ENCODE measurements at regions not wholly inside any gene's neighbourhood (a gene's known extent, or its start where the extent isn't known, plus 50 kb on each side); places are given as distances from the start of the nearest gene placed in this dataset.
"Not testable (repeated sequence)": the region's sequence is repeated elsewhere in the genome, so short reads cannot be mapped to it uniquely, and the experiment has no call there.

- peak in 6 of 8 experiments; percentile 55 to 91 (median 86) for ATAC-seq (replicated peaks in 6 of 8)
Measured at GRCh38 chr16:59859676-59860402, 1125.7 kb upstream of the GOT2 start.

DNA sequence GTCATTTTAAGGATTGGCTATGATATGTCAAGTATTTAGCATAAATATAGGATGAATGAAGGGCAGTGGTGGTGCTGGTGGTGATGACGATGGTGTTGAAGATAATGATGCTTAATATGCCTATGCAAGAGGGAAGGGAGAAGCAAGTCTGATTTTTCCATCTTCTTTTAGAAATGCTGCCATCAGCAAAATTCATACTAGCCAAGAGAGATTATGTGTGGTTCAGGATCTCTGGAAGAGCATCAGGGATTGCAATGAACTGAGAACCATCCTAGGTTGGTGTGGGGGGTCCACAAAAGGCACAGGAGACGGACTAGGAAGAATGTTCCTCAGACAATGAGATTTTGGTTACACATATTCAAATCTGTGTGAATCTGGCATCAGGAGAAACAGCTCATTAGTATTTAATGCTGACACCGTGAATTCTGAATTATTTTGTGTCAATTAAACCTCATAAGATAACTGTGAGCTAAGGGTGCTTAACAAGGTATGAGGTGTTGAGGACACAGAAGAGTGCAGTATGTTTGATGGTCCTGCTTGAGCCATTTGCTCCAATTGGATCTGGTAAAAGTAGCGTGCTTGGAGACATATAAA lies 1120.8 kb upstream of the GOT2 start:
- Histone ChIP-seq H3K4me1 (replicated peaks in 1 of 2) (peaks cover 0 to 4% of the 10 kb centered on the region in 2 donors), H3K4me3 (no peak overlapping the region), H3K27ac (no peak overlapping the region)
- WGBS, 10 experiments = 6 to 100% (median 92%) methylated on average over 1 to 3 of the region's 4 CpGs; no CpG with 5 or more reads in 2 of the 10 experiments
- no peak for ATAC-seq (replicated peaks in 6 of 8)
- in situ Hi-C loops (cut with MboI; ENCODE audit: low pct_unique_long_range_greater_than_20kb in 2 of 9, low sequenced_read_pairs in 9 of 9, unreplicated experiment in 9 of 9) = no loop called here

More at GRCh38 chr16:59859676-59860402, 1125.7 kb upstream of the GOT2 start:
- Histone ChIP-seq H3K27ac (no peak overlapping the region), H3K4me1 (replicated peaks in 1 of 2) (peaks cover 2 to 7% of the 10 kb centered on the region in 2 donors), H3K4me3 (no peak overlapping the region)
- in situ Hi-C loops (cut with MboI; ENCODE audit: low pct_unique_long_range_greater_than_20kb in 2 of 9, low sequenced_read_pairs in 9 of 9, unreplicated experiment in 9 of 9) = no loop called here
- whole genome bisulfite sequencing, 10 experiments = 0 to 89% (median 65%) methylated on average over 1 to 3 of the region's 3 CpGs

- 17 to 95% (median 86%) methylated on average over 1 to 3 of the region's 4 CpGs; no CpG with 5 or more reads in 3 of the 10 experiments for WGBS, 10 experiments
- no peak overlapping the region for H3K4me3 ChIP-seq
- ATAC-seq (replicated peaks in 6 of 8) = no peak
- H3K4me1 ChIP-seq (replicated peaks in 1 of 2) = no peaks in the 10 kb centered on the region
- in situ Hi-C loops (cut with MboI; ENCODE audit: low pct_unique_long_range_greater_than_20kb in 2 of 9, low sequenced_read_pairs in 9 of 9, unreplicated experiment in 9 of 9) = no loop called here
- H3K27ac ChIP-seq = no peak overlapping the region
Measured at GRCh38 chr16:59849716-59850115, 1115.6 kb upstream of the GOT2 start.

DNA sequence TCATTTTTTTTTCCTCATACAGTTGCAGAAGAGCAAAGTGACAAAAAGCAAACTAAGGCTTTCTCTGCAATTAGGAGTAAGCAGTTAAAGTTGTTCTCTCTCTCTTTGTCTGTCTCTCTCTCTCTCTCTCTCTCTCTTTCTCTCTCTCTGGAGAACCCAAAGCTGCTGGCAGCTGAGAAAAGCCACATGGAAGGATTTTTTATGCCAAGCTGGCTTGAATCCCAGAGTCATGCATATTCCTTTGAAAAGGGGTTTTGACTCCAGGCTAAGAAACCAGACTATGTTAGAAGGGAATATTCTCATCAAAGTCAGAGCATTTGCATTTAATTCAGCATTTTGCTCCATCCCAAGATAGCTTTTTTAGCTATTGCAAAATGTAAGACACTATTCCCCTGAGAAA lies 1114.2 kb upstream of the GOT2 start:
- Histone ChIP-seq H3K4me3 (no peak overlapping the region), H3K4me1 (replicated peaks in 1 of 2) (no peaks in the 10 kb centered on the region), H3K27ac (no peak overlapping the region)
- in situ Hi-C loops (cut with MboI; ENCODE audit: low pct_unique_long_range_greater_than_20kb in 2 of 9, low sequenced_read_pairs in 9 of 9, unreplicated experiment in 9 of 9) = no loop called here
- peak in 3 of 8 experiments; percentile 20 to 97 (median 82) for ATAC-seq (replicated peaks in 6 of 8)

GRCh38 chr16:59840169-59840568 lies 1106.1 kb upstream of the GOT2 start:
- Histone ChIP-seq H3K27ac (no peak overlapping the region), H3K4me3 (no peak overlapping the region), H3K4me1 (replicated peaks in 1 of 2) (peaks cover 0 to 2% of the 10 kb centered on the region in 2 donors)
- ATAC-seq (replicated peaks in 6 of 8) = peak in 7 of 8 experiments; percentile 10 to 95 (median 85)
- in situ Hi-C loops (cut with MboI; ENCODE audit: low pct_unique_long_range_greater_than_20kb in 2 of 9, low sequenced_read_pairs in 9 of 9, unreplicated experiment in 9 of 9) = no loop called here
- 25 to 100% (median 62%) methylated on average over 1 to 3 of the region's 3 CpGs; no CpG with 5 or more reads in 2 of the 10 experiments for WGBS, 10 experiments

GRCh38 chr16:59826767-59827166 lies 1092.7 kb upstream of the GOT2 start:
- no peak for ATAC-seq (replicated peaks in 6 of 8)
- in situ Hi-C loops (cut with MboI; ENCODE audit: low pct_unique_long_range_greater_than_20kb in 2 of 9, low sequenced_read_pairs in 9 of 9, unreplicated experiment in 9 of 9) = no loop called here
- H3K27ac ChIP-seq = no peak overlapping the region
- no peak overlapping the region for H3K4me3 ChIP-seq
- H3K4me1 ChIP-seq (replicated peaks in 1 of 2) = no peaks in the 10 kb centered on the region
- 0 to 100% (median 88%) methylated on average over 1 of the region's 1 CpG; no CpG with 5 or more reads in 2 of the 10 experiments for WGBS, 10 experiments

DNA sequence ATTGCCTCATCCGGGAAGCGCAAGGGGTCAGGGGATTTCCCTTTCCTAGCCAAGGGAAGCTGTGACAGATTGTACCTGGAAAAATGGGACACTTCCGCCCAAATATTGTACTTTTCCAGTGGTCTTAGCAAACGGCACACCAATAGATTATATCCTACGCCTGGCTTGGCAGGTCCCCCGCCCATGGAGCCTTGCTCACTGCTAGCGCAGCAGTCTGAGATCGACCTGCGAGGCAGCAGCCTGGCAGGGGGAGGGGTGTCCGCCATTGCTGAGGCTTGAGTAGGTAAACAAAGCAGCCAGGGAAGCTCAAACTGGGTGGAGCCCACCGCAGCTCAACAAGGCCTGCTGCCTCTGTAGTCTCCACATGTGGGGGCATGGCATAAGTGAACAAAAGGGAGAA lies 1075.4 kb upstream of the GOT2 start:
- H3K4me3 ChIP-seq; ATAC-seq (replicated peaks in 6 of 8); H3K4me1 ChIP-seq (replicated peaks in 1 of 2); H3K27ac ChIP-seq; in situ Hi-C loops (cut with MboI; ENCODE audit: low pct_unique_long_range_greater_than_20kb in 2 of 9, low sequenced_read_pairs in 9 of 9, unreplicated experiment in 9 of 9): not testable (repeated sequence)
- WGBS, 10 experiments = 29 to 91% (median 87%) methylated on average over 6 to 9 of the region's 11 CpGs; no CpG with 5 or more reads in 7 of the 10 experiments

GRCh38 chr16:59783191-59783590 lies 1049.1 kb upstream of the GOT2 start:
- no peak overlapping the region for H3K4me3 ChIP-seq
- no peak overlapping the region for H3K27ac ChIP-seq
- in situ Hi-C loops (cut with MboI; ENCODE audit: low pct_unique_long_range_greater_than_20kb in 2 of 9, low sequenced_read_pairs in 9 of 9, unreplicated experiment in 9 of 9) = no loop called here
- H3K4me1 ChIP-seq (replicated peaks in 1 of 2) = peaks cover 0 to 5% of the 10 kb centered on the region in 2 donors
- 0 to 100% (median 63%) methylated on average over 1 of the region's 1 CpG; no CpG with 5 or more reads in 4 of the 10 experiments for WGBS, 10 experiments
- no peak for ATAC-seq (replicated peaks in 6 of 8)

- ATAC-seq (replicated peaks in 6 of 8) = no peak
- no peak overlapping the region for H3K4me3 ChIP-seq
- no peak overlapping the region for H3K27ac ChIP-seq
- in situ Hi-C loops (cut with MboI; ENCODE audit: low pct_unique_long_range_greater_than_20kb in 2 of 9, low sequenced_read_pairs in 9 of 9, unreplicated experiment in 9 of 9) = no loop called here
- no peaks in the 10 kb centered on the region for H3K4me1 ChIP-seq (replicated peaks in 1 of 2)
Measured at GRCh38 chr16:59773330-59773729, 1039.2 kb upstream of the GOT2 start.

DNA sequence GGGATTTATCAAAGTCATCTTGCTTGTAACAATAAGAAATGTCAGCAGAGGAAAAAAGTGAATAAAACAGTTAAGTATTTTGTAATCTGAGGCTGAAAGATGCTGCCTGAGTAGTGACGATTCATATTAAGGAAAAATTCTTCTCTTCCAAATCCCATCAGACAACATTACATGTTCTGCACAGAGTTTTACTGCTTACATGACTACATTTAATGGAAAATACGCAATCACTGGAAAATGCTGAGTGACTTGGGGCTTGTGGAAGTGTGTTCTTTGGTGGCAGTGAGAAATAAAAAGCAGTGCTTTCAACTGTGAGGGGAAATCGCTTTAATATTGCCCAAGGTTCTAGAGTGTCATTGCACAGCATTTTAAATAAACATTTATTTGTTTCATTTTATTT lies 1025.2 kb upstream of the GOT2 start:
- in situ Hi-C loops (cut with MboI; ENCODE audit: low pct_unique_long_range_greater_than_20kb in 2 of 9, low sequenced_read_pairs in 9 of 9, unreplicated experiment in 9 of 9) = no loop called here
- no peaks in the 10 kb centered on the region for H3K4me1 ChIP-seq (replicated peaks in 1 of 2)
- no peak overlapping the region for H3K27ac ChIP-seq
- no peak overlapping the region for H3K4me3 ChIP-seq
- no peak for ATAC-seq (replicated peaks in 6 of 8)
- 10 to 100% (median 83%) methylated on average over 1 to 3 of the region's 3 CpGs for WGBS, 10 experiments

DNA sequence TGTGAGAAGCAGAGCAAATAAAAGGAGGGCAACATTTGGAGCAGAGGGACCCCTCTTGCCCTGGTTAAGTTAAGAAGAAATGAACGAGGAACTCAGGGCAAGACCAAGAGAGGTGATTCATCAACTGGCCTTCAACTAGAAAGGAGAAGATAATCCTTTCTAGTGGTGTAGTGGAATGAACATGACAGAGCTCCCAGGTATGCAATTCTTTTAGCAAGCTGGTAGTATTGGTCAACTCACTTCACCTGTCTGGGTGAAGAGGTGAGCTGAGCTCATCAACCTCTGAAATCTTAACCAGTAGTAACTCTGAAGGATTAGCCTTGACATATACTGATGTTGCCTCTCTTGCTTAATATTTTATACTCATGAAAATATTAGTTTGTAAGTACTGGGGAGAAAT lies 1024.7 kb upstream of the GOT2 start:
- ATAC-seq (replicated peaks in 6 of 8) = no peak
- no peak overlapping the region for H3K4me3 ChIP-seq
- no peak overlapping the region for H3K27ac ChIP-seq
- H3K4me1 ChIP-seq (replicated peaks in 1 of 2) = no peaks in the 10 kb centered on the region
- in situ Hi-C loops (cut with MboI; ENCODE audit: low pct_unique_long_range_greater_than_20kb in 2 of 9, low sequenced_read_pairs in 9 of 9, unreplicated experiment in 9 of 9) = no loop called here
- 0 to 100% (median 43%) methylated on average over 1 of the region's 1 CpG; no CpG with 5 or more reads in 3 of the 10 experiments for WGBS, 10 experiments

- Histone ChIP-seq H3K4me1 (replicated peaks in 1 of 2) (no peaks in the 10 kb centered on the region), H3K4me3 (no peak overlapping the region), H3K27ac (no peak overlapping the region)
- 33 to 100% (median 89%) methylated on average over 3 to 13 of the region's 19 CpGs; no CpG with 5 or more reads in 4 of the 10 experiments for WGBS, 10 experiments
- in situ Hi-C loops (cut with MboI; ENCODE audit: low pct_unique_long_range_greater_than_20kb in 2 of 9, low sequenced_read_pairs in 9 of 9, unreplicated experiment in 9 of 9) = no loop called here
- no peak for ATAC-seq (replicated peaks in 6 of 8)
Measured at GRCh38 chr16:59754854-59755253, 1020.7 kb upstream of the GOT2 start.

DNA sequence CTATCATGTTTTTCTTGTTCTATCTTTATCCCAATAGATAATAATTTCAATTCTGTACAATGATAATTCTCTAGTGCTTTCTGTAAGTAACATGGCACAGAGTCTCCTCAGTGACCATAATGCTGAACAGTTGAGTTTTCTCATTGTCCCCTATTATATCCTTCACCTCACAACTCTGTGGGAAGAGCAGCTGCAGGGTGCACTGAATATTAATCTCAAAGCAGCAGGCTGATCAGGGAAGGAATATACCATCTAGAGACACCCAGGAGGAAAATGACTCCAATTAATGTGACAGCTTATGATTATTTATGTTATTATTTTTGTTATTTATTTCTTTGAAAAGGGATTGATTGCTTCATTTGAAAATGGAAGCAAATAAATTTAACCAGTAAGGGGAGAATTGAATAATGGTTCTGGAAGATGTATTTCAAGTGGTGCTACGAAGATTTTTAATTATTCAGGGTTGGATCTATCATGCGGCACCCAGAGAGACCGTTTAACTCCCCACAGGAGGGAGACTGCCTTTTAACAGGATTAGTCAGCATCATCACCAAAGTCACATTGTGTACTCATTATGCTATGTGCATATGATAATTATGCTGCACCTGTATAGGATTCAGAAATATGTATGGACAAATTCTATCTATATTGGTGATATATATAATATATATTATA lies 1015.7 kb upstream of the GOT2 start:
- peak in 5 of 8 experiments; percentile 61 to 88 (median 72) for ATAC-seq (replicated peaks in 6 of 8)
- Histone ChIP-seq H3K27ac (no peak overlapping the region), H3K4me1 (replicated peaks in 1 of 2) (peaks cover 0 to 4% of the 10 kb centered on the region in 2 donors), H3K4me3 (no peak overlapping the region)
- 29 to 76% (median 55%) methylated on average over 1 to 3 of the region's 3 CpGs; no CpG with 5 or more reads in 2 of the 10 experiments for WGBS, 10 experiments
- in situ Hi-C loops (cut with MboI; ENCODE audit: low pct_unique_long_range_greater_than_20kb in 2 of 9, low sequenced_read_pairs in 9 of 9, unreplicated experiment in 9 of 9) = no loop called here
